ENCODE measurements at regions not wholly inside any gene's neighbourhood (a gene's known extent, or its start where the extent isn't known, plus 50 kb on each side); places are given as distances from the start of the nearest gene placed in this dataset.

DNA sequence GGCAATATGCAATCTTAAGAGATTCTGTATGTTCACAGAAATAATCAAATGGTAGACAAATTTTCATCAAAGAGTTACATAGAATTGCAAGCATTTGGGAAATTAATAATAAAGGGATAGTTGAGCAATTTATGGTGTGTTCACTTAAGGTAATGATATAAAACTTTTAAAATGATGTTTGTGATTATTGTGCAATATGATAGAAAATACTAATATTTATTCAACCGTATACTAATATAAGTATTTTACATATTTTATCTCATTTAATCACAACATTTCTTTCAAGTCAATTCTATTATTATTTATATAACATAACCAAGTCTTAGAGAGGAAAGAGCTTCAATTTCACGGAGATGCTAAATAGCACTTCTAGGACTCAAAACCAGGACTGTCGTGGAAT is 716.8 kb upstream of the MIR17HG start:
- Histone ChIP-seq H3K9me1 (ENCODE audit: insufficient read depth, low read length) (no peaks in the 10 kb centered on the region), H3K27me3 (ENCODE audit: control insufficient read depth, insufficient read depth, low read length) (no peaks in the 10 kb centered on the region), H3K4me3 (ENCODE audit: insufficient read depth, low read depth, low read length) (no peak overlapping the region), H3K4ac (ENCODE audit: low read depth, low read length) (no peak overlapping the region), H3K9ac (ENCODE audit: low read depth, low read length) (no peak overlapping the region), H4K5ac (ENCODE audit: low read depth, low read length) (no peak overlapping the region), H4K20me1 (ENCODE audit: insufficient read depth, low read length) (no peaks in the 10 kb centered on the region), H3K4me1 (ENCODE audit: control insufficient read depth, insufficient read depth, low read length) (no peaks in the 10 kb centered on the region), H3K14ac (replicated peaks; ENCODE audit: low read depth, low read length) (no peak overlapping the region), H2AK9ac (replicated peaks; ENCODE audit: low read depth, low read length, poor library complexity) (no peak overlapping the region), H3K9me3 (ENCODE audit: control insufficient read depth, insufficient read depth, low read length) (peaks cover 7% of the 10 kb centered on the region; the same call in 1 of the 2 replicates), H3K23ac (ENCODE audit: low read depth, low read length) (no peak overlapping the region), H2BK15ac (ENCODE audit: low read depth, low read length) (no peak overlapping the region), H3K79me1 (ENCODE audit: low read depth in 1 of 2, low read length in 2 of 2) (no peaks in the 10 kb centered on the region), H4K8ac (ENCODE audit: low read depth in 2 of 2, low read length in 2 of 2) (no peak overlapping the region), H3K27ac (ENCODE audit: insufficient read depth, low read length) (no peak overlapping the region), H2BK120ac (ENCODE audit: low read depth, low read length) (no peak overlapping the region), H3K18ac (ENCODE audit: low read depth, low read length) (no peak overlapping the region), H2AK5ac (ENCODE audit: low read depth, low read length) (no peak overlapping the region), H3K56ac (ENCODE audit: extremely low read depth, insufficient read depth, low read length) (no peak overlapping the region), H3K4me2 (ENCODE audit: low read depth, low read length) (no peak overlapping the region), H4K91ac (ENCODE audit: insufficient read depth, low read depth, low read length) (no peak overlapping the region), H3K36me3 (ENCODE audit: control insufficient read depth, insufficient read depth, low read length) (no peaks in the 10 kb centered on the region), H2AFZ (replicated peaks; ENCODE audit: low read length, poor library complexity) (no peak overlapping the region), H2BK5ac (ENCODE audit: low read depth, low read length, poor library complexity, severe bottlenecking) (no peak overlapping the region), H2BK20ac (ENCODE audit: low read depth, low read length) (no peak overlapping the region)
- TF ChIP-seq CEBPB (IDR thresholded peaks at IDR 0.05; ENCODE audit: low read depth, low read length) (0 out of 2 replicates have a peak, but pooled peaks have one; percentile 8), MXI1 (IDR thresholded peaks at IDR 0.05; ENCODE audit: borderline replicate concordance, low read depth, low read length) (no peak)
- dilution Hi-C loops (cut with HindIII; ENCODE audit: low sequenced_read_pairs, unreplicated experiment) (no loop called here), in situ Hi-C loops (cut with MboI; ENCODE audit: low sequenced_read_pairs) (no loop called here), intact Hi-C loops (cut with micrococcal nuclease) (no loop called here)
- BruUV-seq (replicated peaks), result no TSS peak
- WGBS, 2 experiments (ENCODE audit: extremely low coverage in 2 of 2, insufficient read length in 1 of 2), result no CpG with 5 or more reads among the region's 3 CpGs
- ChIA-PET POLR2A (ENCODE audit: unreplicated experiment) (no interaction called here), CTCF (no interaction called here)
- DNase-seq (no peak), ATAC-seq (ENCODE audit: low read depth) (no peak)

Data from IMR-90 (cell line).